CD4-positive, alpha-beta T cell (primary cell): ENCODE measurements at regions not wholly inside any gene's neighbourhood (a gene's known extent, or its start where the extent isn't known, plus 50 kb on each side); places are given as distances from the start of the nearest gene placed in this dataset.

Experiments used
- ATAC-seq: fragments of 200-7000 bp; cut with Tn5 transposase; one replicate; pipeline ENCODE4 v1.10.0; 2022; ENCODE audit warnings: mild to moderate bottlenecking; ENCODE audit not compliant: poor library complexity
- CTCF ChIA-PET: fragments of 350-600 bp; sonication (Branson Sonifier 250); formaldehyde crosslinking; loops from one replicate; lab custom pipeline; 2021; ENCODE audit warnings: antibody characterized with exemption, inconsistent platforms; lab: Charles Lee
- POLR2A ChIA-PET: fragments of 350-600 bp; sonication (Branson Sonifier 250); formaldehyde crosslinking; loops from one replicate; lab custom pipeline; 2021; ENCODE audit warnings: antibody characterized with exemption, inconsistent platforms; lab: Charles Lee
- DNase-seq, 14 experiments: peaks; one replicate each; pipeline ENCODE4 v3.0.0-alpha.2; 2013 to 2020; ENCODE audit warnings: mixed read lengths in 2 of 14
- H3K27ac ChIP-seq, 2 donors: one replicate each; pipeline versions ENCODE4 v1.5.1 to v1.7.0; 2013; ENCODE audit warnings: low read length in 2 of 2, low read depth in 1 of 2, mild to moderate bottlenecking in 1 of 2
- H3K27me3 ChIP-seq, 2 experiments: 1 replicate in 1 of 2; 2 replicates in 1 of 2; pipeline versions ENCODE4 v1.6.1 to v1.7.0; 2013; ENCODE audit warnings: low read length in 2 of 2, control low read depth in 1 of 2, mild to moderate bottlenecking in 1 of 2, moderate library complexity in 1 of 2; ENCODE audit not compliant: insufficient read depth in 2 of 2, control insufficient read depth in 1 of 2
- H3K36me3 ChIP-seq: one replicate; pipeline ENCODE4 v1.6.1; 2013; ENCODE audit warnings: low read length, control low read depth; ENCODE audit not compliant: insufficient read depth
- H3K4me1 ChIP-seq: one replicate; pipeline ENCODE4 v1.6.1; 2013; ENCODE audit warnings: low read length, control low read depth; ENCODE audit not compliant: insufficient read depth
- H3K4me3 ChIP-seq: one replicate; pipeline ENCODE4 v1.5.1; 2013; ENCODE audit warnings: mild to moderate bottlenecking, low read length, moderate library complexity
- H3K9me3 ChIP-seq, 2 experiments: 1 replicate in 1 of 2; 2 replicates in 1 of 2; pipeline versions ENCODE4 v1.6.1 to v1.7.0; 2013; ENCODE audit warnings: low read length in 2 of 2, mild to moderate bottlenecking in 2 of 2, control low read depth in 1 of 2, moderate library complexity in 1 of 2; ENCODE audit not compliant: control insufficient read depth in 1 of 2, insufficient read depth in 1 of 2
- H3K27ac Mint-ChIP-seq: one replicate; pipeline ENCODE4 v1.8.0; 2020; ENCODE audit warnings: mixed read lengths
- H3K27me3 Mint-ChIP-seq: one replicate; pipeline ENCODE4 v1.8.0; 2021; ENCODE audit warnings: mixed read lengths
- H3K36me3 Mint-ChIP-seq: one replicate; pipeline ENCODE4 v1.8.0; 2021; ENCODE audit warnings: low read depth, mixed read lengths
- H3K4me1 Mint-ChIP-seq: one replicate; pipeline ENCODE4 v1.8.0; 2021; ENCODE audit warnings: low read depth, mixed read lengths
- H3K4me3 Mint-ChIP-seq: one replicate; pipeline ENCODE4 v1.8.0; 2020; ENCODE audit warnings: mild to moderate bottlenecking, mixed read lengths
- H3K9me3 Mint-ChIP-seq: one replicate; pipeline ENCODE4 v1.8.0; 2020; ENCODE audit warnings: mixed read lengths
- intact Hi-C, 2 experiments: fragments of 100-400 bp; cut with DNase I in 1 of 2; cut with micrococcal nuclease in 1 of 2; formaldehyde crosslinking; loops; one replicate each; pipeline versions ENCODE4 v1.15.1 to v1.9.0; 2023 to 2025; cut with DNase I, micrococcal nuclease
- TF ChIP-seq, protein P1 (sequence below): fragments of 200-600 bp; IDR thresholded peaks from one replicate; pipeline ENCODE4 v1.8.0; 2022; ENCODE audit warnings: antibody characterized with exemption, mild to moderate bottlenecking

DNA sequence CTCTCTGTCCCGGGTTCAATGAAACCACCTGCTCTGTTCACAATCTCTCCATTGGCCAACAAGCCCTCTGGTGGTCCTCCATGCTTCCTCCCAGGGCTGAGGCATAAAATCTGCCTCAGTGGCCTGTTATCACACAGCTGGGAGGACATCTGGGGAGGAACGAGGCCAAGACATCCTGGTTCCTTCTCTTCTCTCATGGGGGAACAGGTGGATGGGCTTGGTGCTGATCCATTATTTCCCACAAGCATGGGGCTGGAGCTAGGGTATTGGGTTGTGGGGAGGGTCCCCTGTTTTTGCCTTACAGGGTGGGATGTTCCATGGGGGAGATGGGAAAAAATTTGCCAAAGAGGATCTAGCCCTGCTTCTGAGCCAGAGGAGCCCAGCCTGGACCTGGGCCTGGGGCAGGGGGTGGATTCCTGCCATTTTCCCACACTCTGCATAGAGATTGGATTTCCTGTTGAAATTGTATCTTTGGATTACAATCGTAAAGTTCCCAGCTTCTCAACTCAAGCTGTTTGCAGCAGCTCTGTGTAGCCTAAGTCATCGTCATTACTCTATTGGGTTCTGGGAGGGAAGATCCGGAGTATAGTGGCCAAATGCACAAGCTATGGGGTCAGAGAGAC is 124.7 kb downstream of the NAV1 start:
- peaks cover 3% of the 10 kb centered on the region for H3K27me3 Mint-ChIP-seq
- POLR2A ChIA-PET, result no interaction called here
- ATAC-seq, result no peak

DNA sequence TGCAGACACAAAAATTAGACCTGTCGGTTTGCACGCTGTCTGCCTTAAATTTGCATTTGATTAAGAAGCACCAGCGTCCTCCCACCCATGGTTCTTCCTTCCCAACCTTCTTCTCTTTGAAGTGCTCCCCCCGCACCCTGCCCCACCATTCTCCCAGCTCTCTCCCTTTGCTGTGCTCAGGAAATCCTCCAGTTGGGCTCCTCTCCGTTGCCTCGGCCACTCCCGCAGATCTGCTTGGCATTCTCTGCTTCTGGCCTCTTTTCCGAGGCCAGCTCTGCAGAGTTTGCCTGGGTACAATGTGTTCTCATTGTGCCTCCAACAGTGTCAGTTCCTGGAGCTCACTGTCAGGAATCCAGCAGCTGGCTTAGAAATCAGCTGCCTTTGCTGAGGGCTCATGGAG is 126.1 kb downstream of the NAV1 start:
- H3K4me1 ChIP-seq, result no peaks in the 10 kb centered on the region
- no peaks in the 10 kb centered on the region for H3K9me3 Mint-ChIP-seq
- ATAC-seq (no peak), DNase-seq (no peak)
- H3K4me3 Mint-ChIP-seq, result no peak overlapping the region
- H3K9me3 ChIP-seq, result no peaks in the 10 kb centered on the region
- H3K36me3 ChIP-seq, result no peaks in the 10 kb centered on the region
- no peak overlapping the region for H3K27ac Mint-ChIP-seq
- ChIA-PET CTCF (no interaction called here), POLR2A (no interaction called here)
- TF ChIP-seq, protein P1, sequence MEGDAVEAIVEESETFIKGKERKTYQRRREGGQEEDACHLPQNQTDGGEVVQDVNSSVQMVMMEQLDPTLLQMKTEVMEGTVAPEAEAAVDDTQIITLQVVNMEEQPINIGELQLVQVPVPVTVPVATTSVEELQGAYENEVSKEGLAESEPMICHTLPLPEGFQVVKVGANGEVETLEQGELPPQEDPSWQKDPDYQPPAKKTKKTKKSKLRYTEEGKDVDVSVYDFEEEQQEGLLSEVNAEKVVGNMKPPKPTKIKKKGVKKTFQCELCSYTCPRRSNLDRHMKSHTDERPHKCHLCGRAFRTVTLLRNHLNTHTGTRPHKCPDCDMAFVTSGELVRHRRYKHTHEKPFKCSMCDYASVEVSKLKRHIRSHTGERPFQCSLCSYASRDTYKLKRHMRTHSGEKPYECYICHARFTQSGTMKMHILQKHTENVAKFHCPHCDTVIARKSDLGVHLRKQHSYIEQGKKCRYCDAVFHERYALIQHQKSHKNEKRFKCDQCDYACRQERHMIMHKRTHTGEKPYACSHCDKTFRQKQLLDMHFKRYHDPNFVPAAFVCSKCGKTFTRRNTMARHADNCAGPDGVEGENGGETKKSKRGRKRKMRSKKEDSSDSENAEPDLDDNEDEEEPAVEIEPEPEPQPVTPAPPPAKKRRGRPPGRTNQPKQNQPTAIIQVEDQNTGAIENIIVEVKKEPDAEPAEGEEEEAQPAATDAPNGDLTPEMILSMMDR, result no peak
- H3K27me3 ChIP-seq, result no peaks in the 10 kb centered on the region
- peaks cover under 1% of the 10 kb centered on the region for H3K27me3 Mint-ChIP-seq
- H3K36me3 Mint-ChIP-seq, result no peaks in the 10 kb centered on the region
- no peak overlapping the region for H3K4me3 ChIP-seq
- no peak overlapping the region for H3K27ac ChIP-seq
- no peaks in the 10 kb centered on the region for H3K4me1 Mint-ChIP-seq
- intact Hi-C loops, result no loop called here

More for the DNA sequence above, 124.7 kb downstream of the NAV1 start:
- TF ChIP-seq, protein P1, result no peak
- CTCF ChIA-PET, result no interaction called here
- intact Hi-C loops, result no loop called here
- no peak for DNase-seq
- Histone ChIP-seq H3K27ac (no peak overlapping the region), H3K4me3 (no peak overlapping the region), H3K27me3 (no peaks in the 10 kb centered on the region), H3K9me3 (no peaks in the 10 kb centered on the region), H3K36me3 (no peaks in the 10 kb centered on the region), H3K4me1 (no peaks in the 10 kb centered on the region)
- Mint-ChIP-seq H3K36me3 (no peaks in the 10 kb centered on the region), H3K4me1 (no peaks in the 10 kb centered on the region), H3K27ac (no peak overlapping the region), H3K4me3 (no peak overlapping the region), H3K9me3 (no peaks in the 10 kb centered on the region)

DNA sequence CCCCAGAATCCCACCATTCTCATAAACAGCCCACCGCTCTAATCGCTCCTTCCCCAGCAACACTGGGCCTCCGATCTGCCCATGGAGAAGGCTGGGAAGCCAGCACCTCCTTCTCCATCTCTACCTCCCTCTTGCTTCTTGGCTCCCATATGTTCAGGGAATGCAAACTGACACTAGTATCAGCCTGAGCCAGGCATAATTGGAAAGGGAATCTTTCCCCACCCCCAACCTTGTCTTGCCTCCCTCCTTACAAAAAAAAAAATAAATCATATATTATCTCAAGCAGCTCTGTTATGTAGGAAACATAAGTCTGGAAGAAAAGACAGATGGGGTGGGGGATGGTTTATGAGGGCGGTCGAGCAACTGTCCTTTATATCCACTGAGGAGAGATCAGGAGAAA is 127.2 kb downstream of the NAV1 start:
- Histone ChIP-seq H3K27me3 (no peaks in the 10 kb centered on the region), H3K9me3 (no peaks in the 10 kb centered on the region), H3K4me1 (no peaks in the 10 kb centered on the region), H3K27ac (no peak overlapping the region), H3K36me3 (no peaks in the 10 kb centered on the region), H3K4me3 (no peak overlapping the region)
- no peaks in the 10 kb centered on the region for H3K9me3 Mint-ChIP-seq
- no peaks in the 10 kb centered on the region for H3K36me3 Mint-ChIP-seq
- no peak overlapping the region for H3K4me3 Mint-ChIP-seq
- intact Hi-C loops, result no loop called here
- ChIA-PET CTCF (no interaction called here), POLR2A (no interaction called here)
- no peak overlapping the region for H3K27ac Mint-ChIP-seq
- no peaks in the 10 kb centered on the region for H3K27me3 Mint-ChIP-seq
- TF ChIP-seq, protein P1, result no peak
- no peaks in the 10 kb centered on the region for H3K4me1 Mint-ChIP-seq
- DNase-seq, result no peak
- ATAC-seq, result no peak
